NB4 (cell line): ENCODE measurements at regions not wholly inside any gene's neighbourhood (a gene's known extent, or its start where the extent isn't known, plus 50 kb on each side); places are given as distances from the start of the nearest gene placed in this dataset.
A peak's percentile ranks its signal among the peaks of the same experiment; 100 is the strongest.

Experiments
- DNase-seq: peaks from one replicate; pipeline ENCODE4 v3.0.0; 2010; ENCODE audit warnings: low read depth
- H3K4me3 ChIP-seq: one replicate; pipeline ENCODE4 v1.5.1; 2011; ENCODE audit warnings: mild to moderate bottlenecking, low read depth, low read length, moderate library complexity
- CTCF ChIP-seq: IDR thresholded peaks from one replicate; pipeline ENCODE4 v1.5.1; 2012; ENCODE audit warnings: low read depth, low read length
- MAX ChIP-seq: IDR thresholded peaks from 2 replicates; pipeline ENCODE4 v1.6.1; 2011; ENCODE audit warnings: low read depth, low read length
- MYC ChIP-seq: IDR thresholded peaks from 2 replicates; pipeline ENCODE4 v1.6.1; 2011; ENCODE audit warnings: low read depth, low read length
- POLR2A ChIP-seq: IDR thresholded peaks from 2 replicates; pipeline ENCODE4 v1.6.1; 2011; ENCODE audit warnings: mild to moderate bottlenecking; ENCODE audit not compliant: insufficient read length; ENCODE audit errors: extremely low read depth

GRCh38 chr17:11144358-11145233 is 96.4 kb upstream of the SHISA6 start:
- DNase-seq: peak; percentile 56
- TF ChIP-seq MAX (no peak), CTCF (peak; percentile 79), MYC (no peak), POLR2A (no peak)
- no peak overlapping the region for H3K4me3 ChIP-seq

GRCh38 chr17:11142231-11142630 is 98.8 kb upstream of the SHISA6 start:
- H3K4me3 ChIP-seq: no peak overlapping the region
- TF ChIP-seq CTCF: no peak
- TF ChIP-seq MAX: no peak
- TF ChIP-seq POLR2A: no peak
- no peak for TF ChIP-seq MYC
- DNase-seq: no peak

- TF ChIP-seq MYC: no peak
- TF ChIP-seq MAX: no peak
- no peak for TF ChIP-seq CTCF
- TF ChIP-seq POLR2A: no peak
- DNase-seq: no peak
These were observed 100.5 kb upstream of the SHISA6 start for GRCh38 chr17:11140501-11140900.

GRCh38 chr17:11140043-11140442 is 101.0 kb upstream of the SHISA6 start:
- TF ChIP-seq MAX (no peak), MYC (no peak), POLR2A (no peak), CTCF (no peak)

More at GRCh38 chr17:11140501-11140900, 100.5 kb upstream of the SHISA6 start:
- H3K4me3 ChIP-seq: no peak overlapping the region

GRCh38 chr17:11138023-11138422 is 103.0 kb upstream of the SHISA6 start:
- no peak for DNase-seq
- TF ChIP-seq MAX (no peak), POLR2A (no peak), MYC (no peak), CTCF (no peak)
- H3K4me3 ChIP-seq: no peak overlapping the region

More at GRCh38 chr17:11140043-11140442, 101.0 kb upstream of the SHISA6 start:
- no peak for DNase-seq
- H3K4me3 ChIP-seq: no peak overlapping the region
